ENCODE measurements at regions not wholly inside any gene's neighbourhood (a gene's known extent, or its start where the extent isn't known, plus 50 kb on each side); places are given as distances from the start of the nearest gene placed in this dataset.

DNA sequence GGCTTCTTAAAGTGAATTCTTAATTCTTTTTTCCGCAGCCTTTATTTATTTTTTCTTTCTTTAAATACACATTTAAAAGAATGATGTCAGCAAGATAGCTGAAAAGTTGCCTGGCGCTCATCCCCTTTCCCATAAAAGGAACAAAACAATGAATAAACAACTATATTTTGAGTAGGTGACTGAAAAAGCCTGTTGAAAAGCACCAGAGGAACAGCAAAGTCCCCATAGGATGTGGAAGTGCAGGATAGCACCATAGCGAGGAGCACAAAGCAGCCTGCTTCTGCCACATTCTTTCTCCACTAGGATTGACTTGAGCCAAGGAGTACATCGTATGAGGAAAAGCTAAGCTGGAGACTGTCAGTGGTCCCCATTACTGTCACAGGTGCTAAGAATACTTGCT, 754.9 kb downstream of the SQOR start:
- TF ChIP-seq, protein P1, sequence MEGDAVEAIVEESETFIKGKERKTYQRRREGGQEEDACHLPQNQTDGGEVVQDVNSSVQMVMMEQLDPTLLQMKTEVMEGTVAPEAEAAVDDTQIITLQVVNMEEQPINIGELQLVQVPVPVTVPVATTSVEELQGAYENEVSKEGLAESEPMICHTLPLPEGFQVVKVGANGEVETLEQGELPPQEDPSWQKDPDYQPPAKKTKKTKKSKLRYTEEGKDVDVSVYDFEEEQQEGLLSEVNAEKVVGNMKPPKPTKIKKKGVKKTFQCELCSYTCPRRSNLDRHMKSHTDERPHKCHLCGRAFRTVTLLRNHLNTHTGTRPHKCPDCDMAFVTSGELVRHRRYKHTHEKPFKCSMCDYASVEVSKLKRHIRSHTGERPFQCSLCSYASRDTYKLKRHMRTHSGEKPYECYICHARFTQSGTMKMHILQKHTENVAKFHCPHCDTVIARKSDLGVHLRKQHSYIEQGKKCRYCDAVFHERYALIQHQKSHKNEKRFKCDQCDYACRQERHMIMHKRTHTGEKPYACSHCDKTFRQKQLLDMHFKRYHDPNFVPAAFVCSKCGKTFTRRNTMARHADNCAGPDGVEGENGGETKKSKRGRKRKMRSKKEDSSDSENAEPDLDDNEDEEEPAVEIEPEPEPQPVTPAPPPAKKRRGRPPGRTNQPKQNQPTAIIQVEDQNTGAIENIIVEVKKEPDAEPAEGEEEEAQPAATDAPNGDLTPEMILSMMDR (IDR thresholded peaks at IDR 0.05; ENCODE audit: insufficient read depth, low read depth, low read length) = no peak
- TF ChIP-seq EZH2 (IDR thresholded peaks at IDR 0.05; ENCODE audit: insufficient read depth, low read length) = no peak
- H3K36me3 Mint-ChIP-seq (ENCODE audit: low read depth, unreplicated experiment) = no peaks in the 10 kb centered on the region
- no peak overlapping the region for H3K9ac ChIP-seq (ENCODE audit: low read length)
- H2AFZ ChIP-seq (ENCODE audit: low read depth, low read length) = no peak overlapping the region
- H4K20me1 ChIP-seq (ENCODE audit: insufficient read depth, low read length) = no peaks in the 10 kb centered on the region
- peaks cover 6% of the 10 kb centered on the region for H3K9me3 Mint-ChIP-seq (ENCODE audit: unreplicated experiment)
- H3K4me3 Mint-ChIP-seq (ENCODE audit: unreplicated experiment) = no peak overlapping the region
- no peaks in the 10 kb centered on the region for H3K79me2 ChIP-seq (ENCODE audit: insufficient read depth, low read length)
- H3K27ac ChIP-seq (ENCODE audit: low read depth, low read length) = no peak overlapping the region
- no peaks in the 10 kb centered on the region for H3K36me3 ChIP-seq (ENCODE audit: insufficient read depth, low read length)
- no peak overlapping the region for H3K27ac Mint-ChIP-seq (ENCODE audit: unreplicated experiment)
- no peaks in the 10 kb centered on the region for H3K4me1 ChIP-seq (ENCODE audit: insufficient read depth, low read length)
- DNase-seq (ENCODE audit: low read depth) (no peak), FAIRE-seq (no peak)
- no peaks in the 10 kb centered on the region for H3K27me3 ChIP-seq (ENCODE audit: insufficient read depth, low read length)
- H3K4me1 Mint-ChIP-seq (ENCODE audit: low read depth, unreplicated experiment) = no peaks in the 10 kb centered on the region
- H3K4me3 ChIP-seq (ENCODE audit: insufficient read depth, low read depth, low read length) = no peak overlapping the region
- peaks cover 3% of the 10 kb centered on the region for H3K9me3 ChIP-seq (ENCODE audit: insufficient read depth, low read depth, low read length)
- H3K27me3 Mint-ChIP-seq (ENCODE audit: low read depth, unreplicated experiment) = no peaks in the 10 kb centered on the region
- no peak overlapping the region for H3K4me2 ChIP-seq (ENCODE audit: low read length)

DNA sequence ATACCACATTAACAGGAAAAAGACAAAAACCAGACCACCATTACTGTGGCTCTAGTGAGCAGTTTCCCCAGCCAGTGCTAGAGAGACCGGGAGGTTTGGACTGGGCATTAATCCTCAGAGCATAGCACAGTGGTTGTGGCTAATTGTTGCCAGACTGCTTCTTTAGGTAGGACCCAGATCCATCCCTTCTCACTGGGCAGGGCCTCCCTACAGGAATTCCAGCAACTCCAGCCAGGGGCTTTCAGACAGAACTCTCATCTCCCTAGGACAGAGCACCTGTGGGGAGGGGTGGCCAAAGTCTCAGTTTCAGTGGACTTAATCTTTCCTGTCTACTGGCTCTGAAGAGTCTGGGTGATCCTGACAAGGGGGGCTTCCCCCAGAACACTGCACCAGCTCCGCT, 759.6 kb downstream of the SQOR start:
- no peak for DNase-seq (ENCODE audit: low read depth)
- Histone ChIP-seq H3K4me1 (ENCODE audit: insufficient read depth, low read length) (no peaks in the 10 kb centered on the region), H3K36me3 (ENCODE audit: insufficient read depth, low read length) (no peaks in the 10 kb centered on the region), H3K9me3 (ENCODE audit: insufficient read depth, low read depth, low read length) (peaks cover 3% of the 10 kb centered on the region), H4K20me1 (ENCODE audit: insufficient read depth, low read length) (no peaks in the 10 kb centered on the region), H3K4me2 (ENCODE audit: low read length) (no peak overlapping the region), H2AFZ (ENCODE audit: low read depth, low read length) (no peak overlapping the region), H3K9ac (ENCODE audit: low read length) (no peak overlapping the region), H3K27ac (ENCODE audit: low read depth, low read length) (no peak overlapping the region), H3K4me3 (ENCODE audit: insufficient read depth, low read depth, low read length) (no peak overlapping the region), H3K79me2 (ENCODE audit: insufficient read depth, low read length) (no peaks in the 10 kb centered on the region), H3K27me3 (ENCODE audit: insufficient read depth, low read length) (no peaks in the 10 kb centered on the region)
- Mint-ChIP-seq H3K27me3 (ENCODE audit: low read depth, unreplicated experiment) (no peaks in the 10 kb centered on the region), H3K36me3 (ENCODE audit: low read depth, unreplicated experiment) (no peaks in the 10 kb centered on the region), H3K4me3 (ENCODE audit: unreplicated experiment) (no peak overlapping the region), H3K4me1 (ENCODE audit: low read depth, unreplicated experiment) (no peaks in the 10 kb centered on the region), H3K9me3 (ENCODE audit: unreplicated experiment) (peaks cover 6% of the 10 kb centered on the region), H3K27ac (ENCODE audit: unreplicated experiment) (no peak overlapping the region)
- TF ChIP-seq EZH2 (IDR thresholded peaks at IDR 0.05; ENCODE audit: insufficient read depth, low read length) = no peak
- TF ChIP-seq, protein P1 (IDR thresholded peaks at IDR 0.05; ENCODE audit: insufficient read depth, low read depth, low read length) = no peak
- no peak for FAIRE-seq

DNA sequence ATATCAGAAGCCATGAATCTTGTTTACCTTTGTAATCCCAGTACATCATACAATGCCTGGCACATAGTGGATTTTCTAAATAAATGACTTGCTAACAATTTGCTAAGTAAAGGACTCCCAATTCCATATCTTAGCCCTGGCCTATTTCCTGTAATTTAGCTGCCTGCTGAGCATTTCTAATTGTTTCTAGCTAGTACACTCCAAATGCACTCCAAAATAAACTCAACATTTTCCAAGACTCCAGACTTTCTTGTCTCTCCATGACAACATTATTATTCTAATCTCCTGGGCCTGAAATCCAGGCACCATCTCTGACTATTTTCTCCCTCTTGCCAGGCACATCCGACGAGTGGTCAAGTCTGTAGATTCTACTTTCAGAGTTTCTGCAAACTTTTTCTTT, 773.5 kb downstream of the SQOR start:
- Mint-ChIP-seq H3K4me1 (ENCODE audit: low read depth, unreplicated experiment) (peaks cover 3% of the 10 kb centered on the region), H3K27me3 (ENCODE audit: low read depth, unreplicated experiment) (no peaks in the 10 kb centered on the region), H3K4me3 (ENCODE audit: unreplicated experiment) (no peak overlapping the region), H3K9me3 (ENCODE audit: unreplicated experiment) (no peaks in the 10 kb centered on the region), H3K36me3 (ENCODE audit: low read depth, unreplicated experiment) (no peaks in the 10 kb centered on the region), H3K27ac (ENCODE audit: unreplicated experiment) (no peak overlapping the region)
- DNase-seq (ENCODE audit: low read depth) (no peak), FAIRE-seq (no peak)
- TF ChIP-seq EZH2 (IDR thresholded peaks at IDR 0.05; ENCODE audit: insufficient read depth, low read length) = no peak
- TF ChIP-seq, protein P1 (IDR thresholded peaks at IDR 0.05; ENCODE audit: insufficient read depth, low read depth, low read length) = no peak
- Histone ChIP-seq H3K4me2 (ENCODE audit: low read length) (no peak overlapping the region), H3K36me3 (ENCODE audit: insufficient read depth, low read length) (no peaks in the 10 kb centered on the region), H3K4me3 (ENCODE audit: insufficient read depth, low read depth, low read length) (no peak overlapping the region), H3K9ac (ENCODE audit: low read length) (no peak overlapping the region), H4K20me1 (ENCODE audit: insufficient read depth, low read length) (no peaks in the 10 kb centered on the region), H2AFZ (ENCODE audit: low read depth, low read length) (no peak overlapping the region), H3K27me3 (ENCODE audit: insufficient read depth, low read length) (no peaks in the 10 kb centered on the region), H3K27ac (ENCODE audit: low read depth, low read length) (no peak overlapping the region), H3K9me3 (ENCODE audit: insufficient read depth, low read depth, low read length) (no peaks in the 10 kb centered on the region), H3K4me1 (ENCODE audit: insufficient read depth, low read length) (no peaks in the 10 kb centered on the region), H3K79me2 (ENCODE audit: insufficient read depth, low read length) (no peaks in the 10 kb centered on the region)

Data from astrocyte (in vitro differentiated cells and primary cell).